Tibial nerve (tissue), 4 donors: ENCODE measurements at regions not wholly inside any gene's neighbourhood (a gene's known extent, or its start where the extent isn't known, plus 50 kb on each side); places are given as distances from the start of the nearest gene placed in this dataset.

ENCODE experiments used
- DNase-seq, 2 donors: peaks; one replicate each; pipeline ENCODE4 v3.0.0-alpha.2; 2019; ENCODE audit warnings: low spot score in 2 of 2
- H3K27ac ChIP-seq, 4 donors: fragments of 200-600 bp; sonication (generic) in 3 of 4; one replicate each; pipeline ENCODE4 v1.5.1; 2017 to 2019; ENCODE audit warnings: mild to moderate bottlenecking in 1 of 4
- H3K27me3 ChIP-seq, 2 donors: fragments of 200-600 bp; sonication (generic) in 1 of 2; one replicate each; pipeline versions ENCODE4 v1.5.1 to v1.6.0; 2017 to 2019
- H3K36me3 ChIP-seq, 3 donors: fragments of 200-600 bp; sonication (generic); one replicate each; pipeline ENCODE4 v1.5.1; 2018 to 2019
- H3K4me1 ChIP-seq, 4 donors: fragments of 200-600 bp; sonication (generic) in 3 of 4; one replicate each; pipeline ENCODE4 v1.5.1; 2017 to 2019
- H3K4me3 ChIP-seq, 4 donors: fragments of 200-600 bp; sonication (generic) in 3 of 4; one replicate each; pipeline ENCODE4 v1.5.1; 2017 to 2019; ENCODE audit warnings: mild to moderate bottlenecking in 1 of 4, moderate library complexity in 1 of 4
- H3K9me3 ChIP-seq, 4 donors: fragments of 200-600 bp; sonication (generic) in 3 of 4; one replicate each; pipeline ENCODE4 v1.5.1; 2017 to 2019
- EP300 ChIP-seq, 2 donors: sonication (generic); formaldehyde crosslinking; IDR thresholded peaks; one replicate each; pipeline ENCODE4 v1.6.1; 2017; ENCODE audit warnings: antibody characterized with exemption in 2 of 2, mild to moderate bottlenecking in 1 of 2
- POLR2A ChIP-seq, 2 donors: fragments of 450-650 bp; IDR thresholded peaks; one replicate each; pipeline ENCODE4 v1.6.1; 2017; ENCODE audit warnings: antibody characterized with exemption in 2 of 2, mild to moderate bottlenecking in 2 of 2, moderate library complexity in 2 of 2
- WGBS, 2 donors: methylation state at CpG; one replicate each; pipeline ENCODE4 v1.1.5; 2018; 5-methylcytosine and 5-hydroxymethylcytosine counted together
- TF ChIP-seq, protein P1 (sequence below), 5 experiments: fragments of 200-600 bp in 3 of 5; fragments of 450-650 bp in 2 of 5; sonication (generic) in 3 of 5; IDR thresholded peaks; one replicate each; pipeline ENCODE4 v1.5.1; 2016 to 2019; ENCODE audit warnings: antibody characterized with exemption in 5 of 5, mild to moderate bottlenecking in 3 of 5, moderate library complexity in 2 of 5

DNA sequence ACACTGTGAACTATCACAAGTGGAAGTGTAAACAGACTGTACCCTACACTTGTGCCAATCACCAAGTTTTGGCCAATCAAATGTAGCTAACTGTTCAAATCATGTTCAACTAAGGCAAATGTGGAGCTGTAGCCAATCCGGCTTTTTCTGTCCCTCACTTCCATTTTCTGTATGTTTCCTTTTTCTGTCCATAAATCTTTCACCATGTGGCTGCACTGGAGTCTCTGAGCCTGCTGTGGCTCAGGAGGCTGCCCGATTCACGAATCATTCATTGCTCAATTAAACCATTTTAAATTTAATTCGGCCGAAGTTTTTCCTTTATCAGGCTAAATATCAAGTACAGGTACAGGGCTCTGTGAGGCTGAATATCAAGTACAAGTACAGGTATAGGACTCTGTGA is 216.5 kb downstream of the RFC3 start:
- TF ChIP-seq, protein P1, sequence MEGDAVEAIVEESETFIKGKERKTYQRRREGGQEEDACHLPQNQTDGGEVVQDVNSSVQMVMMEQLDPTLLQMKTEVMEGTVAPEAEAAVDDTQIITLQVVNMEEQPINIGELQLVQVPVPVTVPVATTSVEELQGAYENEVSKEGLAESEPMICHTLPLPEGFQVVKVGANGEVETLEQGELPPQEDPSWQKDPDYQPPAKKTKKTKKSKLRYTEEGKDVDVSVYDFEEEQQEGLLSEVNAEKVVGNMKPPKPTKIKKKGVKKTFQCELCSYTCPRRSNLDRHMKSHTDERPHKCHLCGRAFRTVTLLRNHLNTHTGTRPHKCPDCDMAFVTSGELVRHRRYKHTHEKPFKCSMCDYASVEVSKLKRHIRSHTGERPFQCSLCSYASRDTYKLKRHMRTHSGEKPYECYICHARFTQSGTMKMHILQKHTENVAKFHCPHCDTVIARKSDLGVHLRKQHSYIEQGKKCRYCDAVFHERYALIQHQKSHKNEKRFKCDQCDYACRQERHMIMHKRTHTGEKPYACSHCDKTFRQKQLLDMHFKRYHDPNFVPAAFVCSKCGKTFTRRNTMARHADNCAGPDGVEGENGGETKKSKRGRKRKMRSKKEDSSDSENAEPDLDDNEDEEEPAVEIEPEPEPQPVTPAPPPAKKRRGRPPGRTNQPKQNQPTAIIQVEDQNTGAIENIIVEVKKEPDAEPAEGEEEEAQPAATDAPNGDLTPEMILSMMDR (IDR thresholded peaks at IDR 0.05), result no peak
- TF ChIP-seq POLR2A (IDR thresholded peaks at IDR 0.05) (no peak), EP300 (IDR thresholded peaks at IDR 0.05) (no peak)
- no peaks in the 10 kb centered on the region for H3K27me3 ChIP-seq
- no peaks in the 10 kb centered on the region for H3K4me1 ChIP-seq
- no peak overlapping the region for H3K4me3 ChIP-seq
- peaks cover 0 to 6% (median 0%) of the 10 kb centered on the region in 4 donors for H3K9me3 ChIP-seq
- no peaks in the 10 kb centered on the region for H3K36me3 ChIP-seq
- no peak overlapping the region for H3K27ac ChIP-seq
- WGBS, 2 donors, result 92 to 93% methylated on average over 5 of the region's 5 CpGs
- no peak for DNase-seq

DNA sequence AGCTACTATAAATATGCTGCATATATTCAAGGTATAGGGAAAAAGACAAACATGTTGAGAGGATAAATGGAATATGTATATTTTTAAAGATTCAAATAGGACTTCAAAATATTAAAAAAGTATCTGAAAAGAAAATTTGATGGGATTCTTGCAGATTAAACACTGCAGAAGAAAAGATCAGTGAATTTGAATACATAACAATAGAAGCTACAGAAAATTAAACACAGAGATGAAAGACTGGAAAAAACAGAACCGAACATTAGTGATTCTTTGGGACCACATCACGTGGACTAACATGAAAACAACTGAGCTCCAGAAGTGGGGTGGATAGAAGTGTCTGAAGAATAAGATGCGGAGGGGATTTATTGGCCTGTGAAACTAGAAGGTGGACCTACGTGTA is 217.2 kb downstream of the RFC3 start:
- no peaks in the 10 kb centered on the region for H3K27me3 ChIP-seq
- WGBS, 2 donors, result 87 to 94% methylated on average over 4 of the region's 4 CpGs
- H3K27ac ChIP-seq, result no peak overlapping the region
- H3K9me3 ChIP-seq, result peaks cover 0 to 6% (median 0%) of the 10 kb centered on the region in 4 donors
- H3K36me3 ChIP-seq, result no peaks in the 10 kb centered on the region
- H3K4me1 ChIP-seq, result no peaks in the 10 kb centered on the region
- no peak overlapping the region for H3K4me3 ChIP-seq
- TF ChIP-seq EP300 (IDR thresholded peaks at IDR 0.05) (no peak), POLR2A (IDR thresholded peaks at IDR 0.05) (no peak)
- TF ChIP-seq, protein P1 (IDR thresholded peaks at IDR 0.05), result no peak
- DNase-seq, result no peak

DNA sequence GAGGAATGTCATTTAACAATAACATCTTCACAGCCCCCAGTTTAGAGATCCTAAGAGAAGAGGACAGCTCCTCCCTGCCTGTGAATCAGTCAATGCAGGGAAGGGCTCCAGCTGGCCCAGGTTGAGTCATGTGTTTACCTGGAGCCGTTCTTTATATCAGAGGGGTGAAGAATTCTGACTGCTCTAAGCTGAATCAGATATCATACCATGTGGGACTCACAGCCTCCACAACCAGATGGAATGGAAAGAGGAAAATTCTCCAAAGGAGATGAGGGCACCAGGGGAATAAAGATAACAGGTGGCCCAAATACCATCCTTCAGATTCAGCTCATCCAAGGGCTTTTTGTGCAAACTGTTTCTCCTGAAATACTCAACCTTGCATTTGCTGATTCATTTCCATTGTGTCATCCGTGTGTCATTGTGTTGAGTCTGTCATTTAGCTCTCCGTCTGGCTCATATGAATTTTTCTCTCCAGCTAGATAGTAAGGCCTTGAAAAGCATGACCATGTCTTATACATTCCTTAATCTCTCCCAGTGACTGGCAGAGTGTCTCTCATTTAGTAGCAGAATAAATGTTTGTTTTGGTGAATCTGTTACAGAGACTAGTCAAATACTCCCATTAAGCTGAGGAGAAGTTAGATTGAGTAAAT is 217.9 kb downstream of the RFC3 start:
- no peaks in the 10 kb centered on the region for H3K36me3 ChIP-seq
- H3K27me3 ChIP-seq, result no peaks in the 10 kb centered on the region
- TF ChIP-seq, protein P1 (IDR thresholded peaks at IDR 0.05), result no peak
- no peak for TF ChIP-seq POLR2A (IDR thresholded peaks at IDR 0.05)
- TF ChIP-seq EP300 (IDR thresholded peaks at IDR 0.05), result no peak
- H3K9me3 ChIP-seq, result peaks cover 0 to 6% (median 0%) of the 10 kb centered on the region in 4 donors
- H3K4me3 ChIP-seq, result no peak overlapping the region
- H3K4me1 ChIP-seq, result no peaks in the 10 kb centered on the region
- 92 to 93% methylated on average over 3 of the region's 3 CpGs for WGBS, 2 donors
- no peak for DNase-seq
- no peak overlapping the region for H3K27ac ChIP-seq

GRCh38 chr13:34037636-34038540 is 219.9 kb downstream of the RFC3 start:
- Histone ChIP-seq H3K4me3 (no peak overlapping the region), H3K9me3 (peaks cover 0 to 6% (median 0%) of the 10 kb centered on the region in 4 donors), H3K27ac (no peak overlapping the region), H3K27me3 (no peaks in the 10 kb centered on the region), H3K36me3 (no peaks in the 10 kb centered on the region), H3K4me1 (no peaks in the 10 kb centered on the region)
- TF ChIP-seq EP300 (IDR thresholded peaks at IDR 0.05), result no peak
- DNase-seq, result no peak
- WGBS, 2 donors, result 73 to 78% methylated on average over 7 of the region's 7 CpGs

DNA sequence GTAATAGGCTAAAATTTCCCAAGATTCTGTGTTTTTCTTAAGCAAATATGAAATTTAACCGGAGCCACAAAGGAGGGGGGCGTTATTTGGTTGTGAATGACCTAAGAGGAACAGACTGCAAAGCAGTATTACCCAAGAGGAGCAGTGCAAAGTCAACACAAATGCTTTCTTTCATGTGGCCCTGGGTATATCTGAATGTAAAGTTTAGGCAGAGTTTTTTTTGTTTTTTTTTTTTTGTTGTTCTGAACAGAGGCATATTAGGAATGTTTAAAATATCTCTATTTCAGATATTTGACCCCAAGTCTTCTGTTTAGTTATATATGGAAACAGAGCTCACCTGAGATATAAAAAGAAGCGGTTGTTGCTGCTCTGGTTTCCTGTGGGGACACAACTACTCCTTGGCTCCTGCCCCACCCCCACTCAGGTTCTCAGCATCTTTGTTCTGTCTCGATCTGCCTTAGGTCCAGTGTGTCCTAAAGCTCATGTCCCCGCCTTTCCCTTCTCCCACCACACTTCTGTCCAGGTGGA is 220.7 kb downstream of the RFC3 start:
- 53 to 69% methylated on average over 5 of the region's 5 CpGs for WGBS, 2 donors
- H3K36me3 ChIP-seq, result no peaks in the 10 kb centered on the region
- no peak for TF ChIP-seq EP300 (IDR thresholded peaks at IDR 0.05)
- no peak for TF ChIP-seq POLR2A (IDR thresholded peaks at IDR 0.05)
- TF ChIP-seq, protein P1 (IDR thresholded peaks at IDR 0.05), result no peak

More for the DNA sequence above, 220.7 kb downstream of the RFC3 start:
- Histone ChIP-seq H3K27me3 (no peaks in the 10 kb centered on the region), H3K4me1 (no peaks in the 10 kb centered on the region), H3K9me3 (peaks cover 0 to 6% (median 0%) of the 10 kb centered on the region in 4 donors), H3K4me3 (no peak overlapping the region), H3K27ac (no peak overlapping the region)
- DNase-seq, result no peak
